ENCODE measurements at regions not wholly inside any gene's neighbourhood (a gene's known extent, or its start where the extent isn't known, plus 50 kb on each side); places are given as distances from the start of the nearest gene placed in this dataset.

DNA sequence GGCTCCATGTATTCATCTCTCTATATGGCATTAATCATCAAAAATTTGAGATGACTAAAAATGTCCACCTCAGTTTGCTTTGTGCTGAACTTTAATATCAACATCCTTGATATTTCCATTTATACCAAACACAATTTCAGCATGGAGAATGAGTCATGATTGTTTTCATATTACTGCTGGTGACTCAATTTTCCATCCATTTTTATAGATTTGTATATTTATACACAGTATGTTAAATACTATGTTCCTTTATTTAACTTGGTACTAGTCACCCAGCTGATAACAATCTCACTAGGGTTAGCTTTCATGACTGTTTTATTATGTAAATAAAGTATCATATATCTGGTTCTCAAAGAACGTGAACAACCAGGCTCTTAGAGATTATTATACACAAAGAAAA, 1255.1 kb downstream of the SLITRK1 start:
- H3K9me3 ChIP-seq (replicated peaks; ENCODE audit: low read length): no peaks in the 10 kb centered on the region
- no peak overlapping the region for H3K9ac ChIP-seq (ENCODE audit: low read depth, low read length)
- H3K27me3 ChIP-seq (ENCODE audit: control insufficient read depth, insufficient read depth, low read length): no peaks in the 10 kb centered on the region
- no peaks in the 10 kb centered on the region for H3K36me3 ChIP-seq (ENCODE audit: insufficient read depth, low read length)
- H3K4me2 ChIP-seq (ENCODE audit: low read length): no peak overlapping the region
- H3K4me1 ChIP-seq (ENCODE audit: control insufficient read depth, insufficient read depth, low read length): no peaks in the 10 kb centered on the region
- no peak overlapping the region for H3K4me3 ChIP-seq (ENCODE audit: low read length)

DNA sequence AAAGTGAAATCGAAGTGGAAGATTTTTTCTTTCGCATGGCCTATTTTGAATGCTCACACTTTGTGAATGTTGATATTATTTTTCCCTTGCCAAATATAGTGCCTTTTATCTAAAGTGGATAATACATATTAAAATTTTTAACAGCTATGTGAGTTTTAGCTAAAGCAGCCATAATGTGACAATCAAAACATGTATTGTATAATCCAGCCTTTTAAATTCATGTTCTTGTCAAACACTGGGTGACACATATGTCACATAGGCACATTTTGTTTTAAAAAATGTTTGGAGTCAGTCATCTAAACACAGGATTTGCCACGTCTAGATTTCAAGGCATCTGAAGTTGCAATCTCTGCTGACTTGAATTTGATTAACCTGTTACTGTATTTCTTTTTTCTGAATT, 1256.6 kb downstream of the SLITRK1 start:
- Histone ChIP-seq H3K9me3 (replicated peaks; ENCODE audit: low read length) (no peaks in the 10 kb centered on the region), H3K4me3 (ENCODE audit: low read length) (no peak overlapping the region)

DNA sequence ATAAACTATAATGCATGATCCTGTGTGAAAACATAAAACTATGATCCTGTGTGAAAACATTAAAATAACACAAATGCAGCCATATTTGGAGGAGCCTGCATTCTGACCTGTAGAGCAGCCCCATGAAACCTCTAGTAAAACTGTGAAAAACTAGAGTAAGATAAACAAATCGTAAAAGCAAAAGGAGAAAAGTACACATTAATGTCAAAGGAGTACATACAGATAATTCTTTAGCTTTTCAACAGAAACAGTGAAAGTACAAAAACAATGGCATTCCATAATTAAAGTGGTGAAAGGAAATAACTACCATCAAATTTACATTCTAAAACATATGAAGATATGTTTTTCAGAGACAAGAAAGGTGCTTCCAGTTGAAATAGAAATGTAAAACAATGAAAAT, 1267.2 kb downstream of the SLITRK1 start:
- Histone ChIP-seq H3K4me1 (ENCODE audit: control insufficient read depth, insufficient read depth, low read length) (no peaks in the 10 kb centered on the region), H3K4me2 (ENCODE audit: low read length) (no peak overlapping the region), H3K9me3 (replicated peaks; ENCODE audit: low read length) (no peaks in the 10 kb centered on the region), H3K27me3 (ENCODE audit: control insufficient read depth, insufficient read depth, low read length) (no peaks in the 10 kb centered on the region), H3K4me3 (ENCODE audit: low read length) (no peak overlapping the region), H3K9ac (ENCODE audit: low read depth, low read length) (no peak overlapping the region), H3K36me3 (ENCODE audit: insufficient read depth, low read length) (no peaks in the 10 kb centered on the region)

More for the DNA sequence above, 1256.6 kb downstream of the SLITRK1 start:
- Histone ChIP-seq H3K4me1 (ENCODE audit: control insufficient read depth, insufficient read depth, low read length) (no peaks in the 10 kb centered on the region), H3K9ac (ENCODE audit: low read depth, low read length) (no peak overlapping the region), H3K36me3 (ENCODE audit: insufficient read depth, low read length) (no peaks in the 10 kb centered on the region), H3K27me3 (ENCODE audit: control insufficient read depth, insufficient read depth, low read length) (no peaks in the 10 kb centered on the region), H3K4me2 (ENCODE audit: low read length) (no peak overlapping the region)

DNA sequence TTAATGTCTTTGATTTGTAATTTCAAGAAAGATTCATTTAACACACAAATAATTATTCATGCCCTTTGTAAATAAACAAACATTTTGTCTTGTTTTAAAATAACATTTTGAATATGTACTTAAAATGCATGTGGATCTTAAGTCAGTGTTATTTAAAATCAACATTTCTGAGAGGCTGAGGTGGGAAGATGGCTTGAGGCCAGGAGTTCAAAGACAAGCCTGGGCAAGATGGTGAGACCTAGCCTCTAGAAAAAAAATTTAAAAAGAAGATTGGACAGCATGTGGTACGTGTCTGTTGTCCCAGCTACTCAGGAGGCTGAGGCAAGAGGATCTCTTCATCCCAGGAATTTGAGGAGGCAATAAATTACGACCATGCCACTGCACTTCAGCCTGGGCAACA, 1268.2 kb downstream of the SLITRK1 start:
- Histone ChIP-seq H3K4me3 (ENCODE audit: low read length) (no peak overlapping the region), H3K9me3 (replicated peaks; ENCODE audit: low read length) (no peaks in the 10 kb centered on the region), H3K36me3 (ENCODE audit: insufficient read depth, low read length) (no peaks in the 10 kb centered on the region), H3K4me2 (ENCODE audit: low read length) (no peak overlapping the region), H3K9ac (ENCODE audit: low read depth, low read length) (no peak overlapping the region), H3K27me3 (ENCODE audit: control insufficient read depth, insufficient read depth, low read length) (no peaks in the 10 kb centered on the region), H3K4me1 (ENCODE audit: control insufficient read depth, insufficient read depth, low read length) (no peaks in the 10 kb centered on the region)

DNA sequence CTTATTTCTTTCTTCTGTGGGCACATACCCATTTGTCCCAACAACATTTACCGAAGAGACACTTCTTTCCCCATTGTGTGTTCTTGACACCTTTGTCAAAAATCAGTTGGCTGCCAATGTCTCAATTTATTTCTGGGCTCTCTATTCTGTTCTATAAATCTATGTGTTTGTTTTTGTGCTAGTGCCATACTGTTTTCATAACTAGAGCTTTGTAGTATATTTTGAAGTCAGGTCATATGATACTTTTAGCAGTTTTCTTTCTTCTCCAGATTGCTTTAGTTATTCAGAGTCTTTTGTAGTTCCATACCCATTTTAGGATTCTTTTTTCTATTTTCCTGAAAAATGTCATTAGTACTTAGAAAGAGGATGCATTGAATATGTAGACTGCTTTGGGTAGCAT, 1276.3 kb downstream of the SLITRK1 start:
- Histone ChIP-seq H3K36me3 (ENCODE audit: insufficient read depth, low read length) (no peaks in the 10 kb centered on the region), H3K9me3 (replicated peaks; ENCODE audit: low read length) (peaks cover 3% of the 10 kb centered on the region), H3K4me3 (ENCODE audit: low read length) (no peak overlapping the region)

DNA sequence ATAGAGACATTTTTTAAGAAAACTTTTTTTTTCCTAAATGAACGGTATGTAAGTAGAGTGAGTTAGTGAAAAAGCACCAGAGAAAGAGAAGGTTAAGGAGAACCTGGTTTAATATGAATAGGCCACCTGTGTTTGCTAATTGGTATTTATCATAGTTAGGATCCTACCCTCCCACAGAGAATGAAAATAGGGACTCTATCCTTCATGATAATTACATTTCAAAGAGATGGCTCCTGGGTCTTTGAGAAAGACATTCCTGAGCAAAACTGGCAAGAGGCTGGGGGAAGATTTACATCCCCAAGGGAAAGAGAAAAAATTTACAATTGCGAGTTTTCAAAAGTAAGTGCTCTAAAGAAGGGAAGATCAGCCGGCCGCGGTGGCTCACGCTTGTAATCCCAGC, 1284.5 kb downstream of the SLITRK1 start:
- H3K9ac ChIP-seq (ENCODE audit: low read depth, low read length): no peak overlapping the region
- no peak overlapping the region for H3K4me3 ChIP-seq (ENCODE audit: low read length)
- H3K4me1 ChIP-seq (ENCODE audit: control insufficient read depth, insufficient read depth, low read length): no peaks in the 10 kb centered on the region
- no peaks in the 10 kb centered on the region for H3K27me3 ChIP-seq (ENCODE audit: control insufficient read depth, insufficient read depth, low read length)
- H3K9me3 ChIP-seq (replicated peaks; ENCODE audit: low read length): peaks cover 2% of the 10 kb centered on the region
- H3K36me3 ChIP-seq (ENCODE audit: insufficient read depth, low read length): no peaks in the 10 kb centered on the region
- no peak overlapping the region for H3K4me2 ChIP-seq (ENCODE audit: low read length)

More for the DNA sequence above, 1276.3 kb downstream of the SLITRK1 start:
- Histone ChIP-seq H3K4me2 (ENCODE audit: low read length) (no peak overlapping the region), H3K27me3 (ENCODE audit: control insufficient read depth, insufficient read depth, low read length) (no peaks in the 10 kb centered on the region), H3K4me1 (ENCODE audit: control insufficient read depth, insufficient read depth, low read length) (no peaks in the 10 kb centered on the region), H3K9ac (ENCODE audit: low read depth, low read length) (no peak overlapping the region)

DNA sequence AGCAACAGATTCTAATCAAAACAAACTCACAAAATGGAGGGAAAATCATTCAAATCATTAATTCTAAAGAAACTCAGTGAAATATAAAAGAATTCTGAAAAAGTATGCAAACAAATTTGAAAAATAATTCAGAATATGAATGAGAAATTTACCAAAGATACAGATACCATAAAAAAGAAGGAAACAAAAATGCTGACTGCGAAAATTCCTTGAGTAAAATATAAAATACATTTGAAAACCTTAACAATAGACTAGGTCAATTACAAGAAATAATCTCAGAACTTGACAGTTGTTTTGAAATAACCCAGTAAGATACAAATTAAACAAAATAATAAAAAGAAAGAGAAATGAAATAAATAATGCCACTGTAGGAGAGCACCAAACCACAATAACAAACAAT, 1289.0 kb downstream of the SLITRK1 start:
- H3K27me3 ChIP-seq (ENCODE audit: control insufficient read depth, insufficient read depth, low read length): no peaks in the 10 kb centered on the region
- H3K4me1 ChIP-seq (ENCODE audit: control insufficient read depth, insufficient read depth, low read length): no peaks in the 10 kb centered on the region
- H3K9ac ChIP-seq (ENCODE audit: low read depth, low read length): no peak overlapping the region
- H3K4me3 ChIP-seq (ENCODE audit: low read length): no peak overlapping the region
- H3K4me2 ChIP-seq (ENCODE audit: low read length): no peak overlapping the region
- no peaks in the 10 kb centered on the region for H3K36me3 ChIP-seq (ENCODE audit: insufficient read depth, low read length)
- H3K9me3 ChIP-seq (replicated peaks; ENCODE audit: low read length): no peaks in the 10 kb centered on the region

DNA sequence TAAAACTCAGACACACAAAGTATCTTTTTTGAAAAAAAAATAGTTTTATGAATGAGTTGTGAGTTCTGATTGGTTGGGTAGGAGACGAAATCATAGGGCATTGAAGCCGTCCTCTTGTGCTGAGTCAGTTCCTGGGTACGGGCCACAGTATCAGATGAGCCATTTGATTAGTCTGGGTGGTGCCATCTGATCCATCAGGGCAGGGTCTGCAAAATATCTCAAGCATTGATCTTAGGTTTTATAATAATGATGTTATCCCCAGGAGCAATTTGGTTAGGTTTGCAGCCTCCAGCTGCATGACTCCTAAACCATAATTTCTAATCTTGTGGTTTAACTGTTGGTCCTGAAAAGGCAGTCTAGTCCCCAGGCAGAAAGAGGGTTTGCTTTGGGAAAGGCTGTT, 1310.6 kb downstream of the SLITRK1 start:
- Histone ChIP-seq H3K4me3 (ENCODE audit: low read length) (no peak overlapping the region), H3K4me2 (ENCODE audit: low read length) (no peak overlapping the region), H3K4me1 (ENCODE audit: control insufficient read depth, insufficient read depth, low read length) (no peaks in the 10 kb centered on the region), H3K9me3 (replicated peaks; ENCODE audit: low read length) (no peaks in the 10 kb centered on the region), H3K36me3 (ENCODE audit: insufficient read depth, low read length) (no peaks in the 10 kb centered on the region), H3K27me3 (ENCODE audit: control insufficient read depth, insufficient read depth, low read length) (no peaks in the 10 kb centered on the region), H3K9ac (ENCODE audit: low read depth, low read length) (no peak overlapping the region)

DNA sequence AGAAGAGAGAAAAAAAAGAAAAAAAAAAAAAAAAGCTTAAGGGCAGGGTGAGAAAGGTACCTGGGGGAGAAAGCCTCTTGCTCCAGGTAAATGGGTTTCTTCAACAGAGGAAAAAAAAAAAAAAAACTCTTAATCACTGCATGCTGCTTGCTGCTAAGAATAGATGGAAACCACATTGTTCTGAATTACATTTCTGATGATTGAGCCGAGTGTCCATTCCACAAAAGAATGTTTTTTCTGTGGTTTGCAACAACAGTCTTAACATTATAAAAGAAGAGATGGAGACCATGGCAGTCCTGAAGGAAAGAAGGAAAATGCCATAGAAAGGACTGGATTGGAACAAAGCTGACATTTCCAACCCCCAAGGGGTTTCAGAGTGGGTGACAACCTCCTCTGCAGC, 1312.7 kb downstream of the SLITRK1 start:
- no peak overlapping the region for H3K4me2 ChIP-seq (ENCODE audit: low read length)
- H3K9ac ChIP-seq (ENCODE audit: low read depth, low read length): no peak overlapping the region
- H3K4me3 ChIP-seq (ENCODE audit: low read length): no peak overlapping the region
- no peaks in the 10 kb centered on the region for H3K9me3 ChIP-seq (replicated peaks; ENCODE audit: low read length)
- no peaks in the 10 kb centered on the region for H3K4me1 ChIP-seq (ENCODE audit: control insufficient read depth, insufficient read depth, low read length)
- no peaks in the 10 kb centered on the region for H3K36me3 ChIP-seq (ENCODE audit: insufficient read depth, low read length)
- no peaks in the 10 kb centered on the region for H3K27me3 ChIP-seq (ENCODE audit: control insufficient read depth, insufficient read depth, low read length)

DNA sequence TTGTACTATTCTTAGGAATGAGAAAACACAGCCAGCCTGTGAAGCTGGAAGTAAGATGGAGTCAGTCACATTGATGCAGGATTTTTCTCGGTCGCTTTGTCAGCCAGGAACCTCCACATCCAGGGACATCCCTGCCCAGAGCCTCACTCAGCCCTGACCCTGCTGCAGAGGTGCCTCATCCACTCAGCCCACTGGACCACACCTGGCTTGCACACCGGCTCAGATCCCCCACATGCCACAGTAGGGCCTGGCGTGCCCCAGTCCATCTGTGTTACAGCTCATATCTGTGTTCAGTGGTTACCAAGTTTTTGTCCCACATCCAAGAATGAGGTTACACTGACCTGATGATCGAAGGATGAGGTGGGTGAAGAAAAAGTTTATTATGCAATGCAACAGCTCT, 1315.4 kb downstream of the SLITRK1 start:
- no peak overlapping the region for H3K4me3 ChIP-seq (ENCODE audit: low read length)

DNA sequence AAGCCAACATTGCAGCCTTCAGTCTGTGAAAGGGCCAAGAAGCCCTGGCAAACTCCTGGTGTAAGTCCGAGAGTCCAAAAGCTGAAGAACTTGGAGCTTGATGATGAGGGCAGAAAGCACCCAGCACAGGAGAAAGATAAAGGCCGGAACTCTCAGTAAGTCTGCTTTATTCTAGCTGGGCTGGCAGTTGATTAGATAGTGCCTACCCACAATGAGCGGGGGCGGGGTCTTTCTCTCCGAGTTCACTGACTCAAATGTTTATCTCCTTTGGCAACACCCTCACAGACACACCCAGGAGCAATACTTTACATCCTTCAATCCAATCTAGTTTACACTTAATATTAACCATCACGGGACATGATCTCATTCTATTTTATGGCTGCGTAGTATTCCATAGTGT, 1317.1 kb downstream of the SLITRK1 start:
- H3K4me2 ChIP-seq (ENCODE audit: low read length): no peak overlapping the region
- H3K4me3 ChIP-seq (ENCODE audit: low read length): no peak overlapping the region
- H3K36me3 ChIP-seq (ENCODE audit: insufficient read depth, low read length): no peaks in the 10 kb centered on the region
- no peaks in the 10 kb centered on the region for H3K27me3 ChIP-seq (ENCODE audit: control insufficient read depth, insufficient read depth, low read length)
- no peak overlapping the region for H3K9ac ChIP-seq (ENCODE audit: low read depth, low read length)
- H3K9me3 ChIP-seq (replicated peaks; ENCODE audit: low read length): no peaks in the 10 kb centered on the region
- H3K4me1 ChIP-seq (ENCODE audit: control insufficient read depth, insufficient read depth, low read length): no peaks in the 10 kb centered on the region

More for the DNA sequence above, 1315.4 kb downstream of the SLITRK1 start:
- Histone ChIP-seq H3K27me3 (ENCODE audit: control insufficient read depth, insufficient read depth, low read length) (no peaks in the 10 kb centered on the region), H3K4me2 (ENCODE audit: low read length) (no peak overlapping the region), H3K36me3 (ENCODE audit: insufficient read depth, low read length) (no peaks in the 10 kb centered on the region), H3K9ac (ENCODE audit: low read depth, low read length) (no peak overlapping the region), H3K4me1 (ENCODE audit: control insufficient read depth, insufficient read depth, low read length) (no peaks in the 10 kb centered on the region), H3K9me3 (replicated peaks; ENCODE audit: low read length) (no peaks in the 10 kb centered on the region)

DNA sequence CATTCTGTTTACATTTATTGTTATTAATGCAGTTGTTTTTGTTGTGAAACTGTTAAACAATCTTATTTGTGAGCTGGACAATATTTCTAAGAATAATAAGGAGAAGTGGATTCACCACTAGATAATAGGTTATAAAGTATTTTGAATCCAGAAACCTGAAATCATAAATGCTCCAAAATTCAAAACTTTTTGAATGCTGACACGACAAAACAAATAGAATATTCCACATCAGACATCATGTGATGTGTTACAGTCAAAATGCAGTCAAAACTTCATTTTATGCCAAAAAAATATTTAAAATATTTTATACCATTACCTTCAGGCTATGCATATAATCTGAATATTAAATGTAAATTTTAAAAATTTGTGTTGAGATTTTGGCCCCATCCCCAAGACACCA, 1321.4 kb downstream of the SLITRK1 start:
- no peak overlapping the region for H3K4me2 ChIP-seq (ENCODE audit: low read length)
- no peaks in the 10 kb centered on the region for H3K4me1 ChIP-seq (ENCODE audit: control insufficient read depth, insufficient read depth, low read length)
- H3K9me3 ChIP-seq (replicated peaks; ENCODE audit: low read length): no peaks in the 10 kb centered on the region
- no peak overlapping the region for H3K4me3 ChIP-seq (ENCODE audit: low read length)
- H3K9ac ChIP-seq (ENCODE audit: low read depth, low read length): no peak overlapping the region
- no peaks in the 10 kb centered on the region for H3K36me3 ChIP-seq (ENCODE audit: insufficient read depth, low read length)
- no peaks in the 10 kb centered on the region for H3K27me3 ChIP-seq (ENCODE audit: control insufficient read depth, insufficient read depth, low read length)

Measured in skeletal muscle satellite cell (primary cell).